ENCODE measurements at regions not wholly inside any gene's neighbourhood (a gene's known extent, or its start where the extent isn't known, plus 50 kb on each side); places are given as distances from the start of the nearest gene placed in this dataset.
A peak's percentile ranks its signal among the peaks of the same experiment; 100 is the strongest.

DNA sequence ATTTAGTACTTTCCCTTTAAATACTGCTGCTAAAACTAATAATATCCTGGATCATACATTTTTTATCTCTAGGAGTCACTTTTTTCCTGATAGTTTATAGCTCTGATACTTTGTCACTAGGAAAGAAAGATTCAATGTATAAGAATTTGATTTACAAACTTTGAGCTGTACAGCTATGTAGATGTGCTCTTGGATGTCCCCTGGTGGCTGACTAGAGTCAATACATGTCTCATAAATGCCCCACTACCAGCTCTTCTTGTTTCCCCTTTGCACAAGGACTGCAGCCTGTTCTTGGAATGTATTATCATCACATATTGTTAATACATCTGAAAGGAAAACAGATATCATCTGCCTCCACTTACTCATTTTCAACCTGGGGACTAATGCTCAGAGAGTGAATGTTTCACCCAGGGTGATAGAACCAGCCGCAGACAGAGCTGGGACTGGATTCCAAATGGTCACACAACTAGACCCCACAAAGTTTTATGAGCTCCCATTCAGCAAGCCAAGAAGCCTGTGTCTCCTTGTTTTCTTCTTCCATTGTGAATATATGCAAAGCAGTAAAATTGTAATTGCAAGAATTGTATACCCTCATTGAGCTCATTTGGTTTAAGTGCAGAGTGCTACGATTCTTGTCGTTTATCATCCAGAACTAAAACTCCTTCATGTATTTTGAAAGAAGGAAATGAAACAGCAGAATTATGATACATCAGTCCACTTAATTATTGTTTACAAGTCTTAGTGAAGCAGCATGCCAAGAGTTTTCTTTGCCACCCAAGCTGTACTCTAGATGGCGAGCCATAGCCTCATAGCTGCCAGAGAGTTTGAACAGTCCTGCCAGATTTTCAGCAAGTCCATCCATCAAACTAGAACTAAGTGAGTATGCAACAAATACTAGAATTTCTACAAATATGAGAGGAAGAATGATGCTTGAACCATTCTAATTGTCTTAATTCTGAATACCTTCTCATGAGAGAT is 261.6 kb upstream of the LMCD1 start:
- Histone ChIP-seq H3K4me3 (IDR thresholded peaks at IDR 0.05; ENCODE audit: insufficient read depth, low read depth, low read length) (no peak overlapping the region), H3K4me2 (no peak overlapping the region), H4K20me1 (ENCODE audit: insufficient read depth) (no peaks in the 10 kb centered on the region), H3K27me3 (ENCODE audit: insufficient read depth, low read depth) (no peaks in the 10 kb centered on the region), H3K79me2 (ENCODE audit: insufficient read depth, low read depth) (no peaks in the 10 kb centered on the region), H3K36me3 (ENCODE audit: insufficient read depth) (no peaks in the 10 kb centered on the region), H3K9ac (no peak overlapping the region), H2AFZ (ENCODE audit: low read depth) (no peak overlapping the region), H3K4me1 (ENCODE audit: low read depth, poor library complexity, severe bottlenecking) (peaks cover 13% of the 10 kb centered on the region), H3K27ac (no peak overlapping the region)
- TF ChIP-seq CTCF (conservative IDR thresholded peaks at IDR 0.05; ENCODE audit: low read depth, low read length): peak; percentile 78

- Histone ChIP-seq H3K4me1 (ENCODE audit: low read depth, poor library complexity, severe bottlenecking) (no peaks in the 10 kb centered on the region), H3K79me2 (ENCODE audit: insufficient read depth, low read depth) (no peaks in the 10 kb centered on the region), H3K27ac (no peak overlapping the region), H3K4me3 (IDR thresholded peaks at IDR 0.05; ENCODE audit: insufficient read depth, low read depth, low read length) (no peak overlapping the region), H3K4me2 (no peak overlapping the region), H3K9ac (no peak overlapping the region), H3K27me3 (ENCODE audit: insufficient read depth, low read depth) (no peaks in the 10 kb centered on the region), H2AFZ (ENCODE audit: low read depth) (no peak overlapping the region), H4K20me1 (ENCODE audit: insufficient read depth) (no peaks in the 10 kb centered on the region), H3K36me3 (ENCODE audit: insufficient read depth) (no peaks in the 10 kb centered on the region)
- TF ChIP-seq CTCF (conservative IDR thresholded peaks at IDR 0.05; ENCODE audit: low read depth, low read length): no peak
These were observed 255.6 kb upstream of the LMCD1 start for GRCh38 chr3:8246070-8246469.

GRCh38 chr3:8253201-8253600 is 248.4 kb upstream of the LMCD1 start:
- H3K27me3 ChIP-seq (ENCODE audit: insufficient read depth, low read depth): no peaks in the 10 kb centered on the region
- H3K4me1 ChIP-seq (ENCODE audit: low read depth, poor library complexity, severe bottlenecking): no peaks in the 10 kb centered on the region
- H3K4me2 ChIP-seq: no peak overlapping the region
- H2AFZ ChIP-seq (ENCODE audit: low read depth): no peak overlapping the region
- no peaks in the 10 kb centered on the region for H3K36me3 ChIP-seq (ENCODE audit: insufficient read depth)
- no peak overlapping the region for H3K4me3 ChIP-seq (IDR thresholded peaks at IDR 0.05; ENCODE audit: insufficient read depth, low read depth, low read length)
- H4K20me1 ChIP-seq (ENCODE audit: insufficient read depth): no peaks in the 10 kb centered on the region
- no peak overlapping the region for H3K27ac ChIP-seq
- no peak overlapping the region for H3K9ac ChIP-seq
- H3K79me2 ChIP-seq (ENCODE audit: insufficient read depth, low read depth): no peaks in the 10 kb centered on the region
- TF ChIP-seq CTCF (conservative IDR thresholded peaks at IDR 0.05; ENCODE audit: low read depth, low read length): no peak

DNA sequence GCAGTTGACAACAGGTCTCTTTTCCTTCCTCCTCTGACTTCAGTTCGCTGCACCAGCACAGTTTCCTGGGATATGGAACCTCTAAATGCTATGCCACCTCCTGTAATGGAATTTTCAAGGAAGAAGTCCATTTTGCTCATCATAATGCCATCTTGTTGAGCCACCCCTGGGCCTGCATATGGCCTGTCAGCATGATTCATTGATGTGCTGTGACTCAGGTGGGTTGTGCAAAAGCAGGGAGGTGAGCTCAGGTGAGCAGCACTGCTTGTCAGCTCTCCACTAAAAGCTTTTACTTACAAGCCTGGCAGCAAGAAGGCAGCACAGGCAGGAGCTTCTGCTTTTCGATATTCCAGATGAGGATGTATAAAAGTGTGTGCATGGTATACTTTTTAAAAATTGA is 247.1 kb upstream of the LMCD1 start:
- Histone ChIP-seq H4K20me1 (ENCODE audit: insufficient read depth) (no peaks in the 10 kb centered on the region), H2AFZ (ENCODE audit: low read depth) (no peak overlapping the region), H3K79me2 (ENCODE audit: insufficient read depth, low read depth) (no peaks in the 10 kb centered on the region), H3K4me3 (IDR thresholded peaks at IDR 0.05; ENCODE audit: insufficient read depth, low read depth, low read length) (no peak overlapping the region), H3K27me3 (ENCODE audit: insufficient read depth, low read depth) (no peaks in the 10 kb centered on the region), H3K9ac (no peak overlapping the region), H3K4me1 (ENCODE audit: low read depth, poor library complexity, severe bottlenecking) (no peaks in the 10 kb centered on the region), H3K4me2 (no peak overlapping the region), H3K27ac (no peak overlapping the region), H3K36me3 (ENCODE audit: insufficient read depth) (no peaks in the 10 kb centered on the region)
- no peak for TF ChIP-seq CTCF (conservative IDR thresholded peaks at IDR 0.05; ENCODE audit: low read depth, low read length)

Data from KMS-11 (cell line).